GM12891 (cell line): ENCODE measurements at regions not wholly inside any gene's neighbourhood (a gene's known extent, or its start where the extent isn't known, plus 50 kb on each side); places are given as distances from the start of the nearest gene placed in this dataset.

Experiments
- POLR2A ChIP-seq: IDR thresholded peaks from 2 replicates; pipeline ENCODE4 v1.6.1; 2011; ENCODE audit warnings: low read depth, low read length, control low read depth
- POLR2AphosphoS5 ChIP-seq: IDR thresholded peaks from 2 replicates; pipeline ENCODE4 v1.6.1; 2011; ENCODE audit warnings: low read depth, low read length, control low read depth
- SPI1 ChIP-seq: IDR thresholded peaks from 2 replicates; pipeline ENCODE4 v1.6.1; 2011; ENCODE audit warnings: low read depth, low read length, control low read depth
- TAF1 ChIP-seq: IDR thresholded peaks from 2 replicates; pipeline ENCODE4 v1.6.1; 2011; ENCODE audit warnings: low read depth, low read length, control low read depth

DNA sequence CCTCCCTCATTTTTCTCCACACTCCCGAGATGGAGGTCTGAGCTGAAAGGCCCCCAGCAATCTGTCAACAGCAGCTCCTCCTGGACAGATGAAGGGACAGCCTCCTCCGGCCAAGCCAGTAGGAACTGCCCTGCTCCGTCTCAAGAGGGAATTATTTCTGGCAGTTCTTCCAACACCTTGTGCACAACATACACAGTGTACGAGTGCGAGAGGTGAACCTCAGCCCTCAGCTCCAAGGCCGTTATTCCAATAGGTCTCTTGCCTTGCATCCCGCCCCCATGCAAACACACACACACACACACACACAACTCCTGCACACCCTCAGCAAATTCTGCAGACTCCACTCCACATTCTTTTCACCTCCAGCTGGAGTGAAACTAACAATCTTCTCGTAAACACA lies 181.7 kb upstream of the FAR2 start:
- TF ChIP-seq POLR2AphosphoS5 (no peak), SPI1 (no peak), POLR2A (no peak), TAF1 (no peak)
